Epidermal melanocyte (primary cell): ENCODE measurements at regions not wholly inside any gene's neighbourhood (a gene's known extent, or its start where the extent isn't known, plus 50 kb on each side); places are given as distances from the start of the nearest gene placed in this dataset.
"Not testable (repeated sequence)": the region's sequence is repeated elsewhere in the genome, so short reads cannot be mapped to it uniquely, and the experiment has no call there.

ENCODE experiments used
- DNase-seq: peaks from one replicate; pipeline ENCODE4 v3.0.0; 2011; ENCODE audit warnings: low spot score; ENCODE audit not compliant: insufficient read length

GRCh38 chr11:82536706-82537105 lies 197.0 kb downstream of the FAM181B start:
- no peak for DNase-seq

- DNase-seq: no peak
These were observed 199.9 kb downstream of the FAM181B start for GRCh38 chr11:82533628-82534327.

GRCh38 chr11:82529936-82530335 lies 203.7 kb downstream of the FAM181B start:
- no peak for DNase-seq

GRCh38 chr11:82527081-82527584 lies 206.5 kb downstream of the FAM181B start:
- DNase-seq: no peak

GRCh38 chr11:82523141-82523540 lies 210.5 kb downstream of the FAM181B start:
- no peak for DNase-seq

GRCh38 chr11:82521427-82521826 lies 212.2 kb downstream of the FAM181B start:
- no peak for DNase-seq

GRCh38 chr11:82507288-82507687 lies 226.4 kb downstream of the FAM181B start:
- DNase-seq: no peak

- DNase-seq: no peak
These were observed 228.3 kb downstream of the FAM181B start for GRCh38 chr11:82505379-82505778.

GRCh38 chr11:82501174-82501573 lies 232.5 kb downstream of the FAM181B start:
- not testable (repeated sequence) for DNase-seq

- no peak for DNase-seq
These were observed 238.7 kb downstream of the FAM181B start for GRCh38 chr11:82494988-82495432.

GRCh38 chr11:82474876-82475275 lies 258.8 kb downstream of the FAM181B start:
- no peak for DNase-seq

GRCh38 chr11:82465481-82465880 lies 268.2 kb downstream of the FAM181B start:
- no peak for DNase-seq

GRCh38 chr11:82462608-82463242 lies 270.9 kb downstream of the FAM181B start:
- no peak for DNase-seq

GRCh38 chr11:82458761-82459160 lies 274.9 kb downstream of the FAM181B start:
- DNase-seq: no peak

- DNase-seq: no peak
These were observed 275.5 kb downstream of the FAM181B start for GRCh38 chr11:82458147-82458546.

GRCh38 chr11:82450996-82451395 lies 282.7 kb downstream of the FAM181B start:
- DNase-seq: no peak

GRCh38 chr11:82406611-82407010 lies 327.1 kb downstream of the FAM181B start:
- peak; percentile 66 for DNase-seq

GRCh38 chr11:82405421-82405820 lies 328.2 kb downstream of the FAM181B start:
- DNase-seq: no peak

GRCh38 chr11:82404981-82405380 lies 328.7 kb downstream of the FAM181B start:
- no peak for DNase-seq

- no peak for DNase-seq
These were observed 329.9 kb downstream of the FAM181B start for GRCh38 chr11:82403640-82404305.

GRCh38 chr11:82398300-82398815 lies 335.3 kb downstream of the FAM181B start:
- DNase-seq: peak; percentile 26

GRCh38 chr11:82396639-82397038 lies 337.0 kb downstream of the FAM181B start:
- not testable (repeated sequence) for DNase-seq
